Fibroblast of mammary gland (primary cell): ENCODE measurements at regions not wholly inside any gene's neighbourhood (a gene's known extent, or its start where the extent isn't known, plus 50 kb on each side); places are given as distances from the start of the nearest gene placed in this dataset.

Experiments used
- DNase-seq: peaks from one replicate; pipeline ENCODE4 v3.0.0-alpha.2; 2010; ENCODE audit warnings: low read depth
- H3K4me3 ChIP-seq: 2 replicates; pipeline ENCODE4 v1.5.1; 2011; ENCODE audit warnings: low read depth, mild to moderate bottlenecking, low read length, moderate library complexity; ENCODE audit not compliant: control insufficient read depth
- CTCF ChIP-seq: conservative IDR thresholded peaks from 2 replicates; pipeline ENCODE4 v1.5.1; 2011; ENCODE audit warnings: low read depth, low read length, inconsistent platforms; ENCODE audit not compliant: control insufficient read depth, insufficient read depth

GRCh38 chr5:81860778-81861177 lies 109.9 kb upstream of the SSBP2 start:
- no peak for DNase-seq
- no peak overlapping the region for H3K4me3 ChIP-seq
- TF ChIP-seq CTCF, result no peak

- no peak overlapping the region for H3K4me3 ChIP-seq
- DNase-seq, result no peak
- TF ChIP-seq CTCF, result no peak
Measured at GRCh38 chr5:81859624-81860023, 108.7 kb upstream of the SSBP2 start.

GRCh38 chr5:81856948-81857928 lies 106.3 kb upstream of the SSBP2 start:
- no peak for DNase-seq
- peak; percentile 34 for TF ChIP-seq CTCF
- H3K4me3 ChIP-seq, result no peak overlapping the region

- no peak for TF ChIP-seq CTCF
- no peak overlapping the region for H3K4me3 ChIP-seq
- DNase-seq, result no peak
Measured at GRCh38 chr5:81855591-81855990, 104.7 kb upstream of the SSBP2 start.

- no peak for TF ChIP-seq CTCF
- no peak overlapping the region for H3K4me3 ChIP-seq
- DNase-seq, result no peak
Measured at GRCh38 chr5:81854915-81855314, 104.0 kb upstream of the SSBP2 start.

- DNase-seq, result no peak
- H3K4me3 ChIP-seq, result no peak overlapping the region
- TF ChIP-seq CTCF, result peak; percentile 40
Measured at GRCh38 chr5:81854485-81854884, 103.6 kb upstream of the SSBP2 start.
